ENCODE measurements at regions not wholly inside any gene's neighbourhood (a gene's known extent, or its start where the extent isn't known, plus 50 kb on each side); places are given as distances from the start of the nearest gene placed in this dataset.

DNA sequence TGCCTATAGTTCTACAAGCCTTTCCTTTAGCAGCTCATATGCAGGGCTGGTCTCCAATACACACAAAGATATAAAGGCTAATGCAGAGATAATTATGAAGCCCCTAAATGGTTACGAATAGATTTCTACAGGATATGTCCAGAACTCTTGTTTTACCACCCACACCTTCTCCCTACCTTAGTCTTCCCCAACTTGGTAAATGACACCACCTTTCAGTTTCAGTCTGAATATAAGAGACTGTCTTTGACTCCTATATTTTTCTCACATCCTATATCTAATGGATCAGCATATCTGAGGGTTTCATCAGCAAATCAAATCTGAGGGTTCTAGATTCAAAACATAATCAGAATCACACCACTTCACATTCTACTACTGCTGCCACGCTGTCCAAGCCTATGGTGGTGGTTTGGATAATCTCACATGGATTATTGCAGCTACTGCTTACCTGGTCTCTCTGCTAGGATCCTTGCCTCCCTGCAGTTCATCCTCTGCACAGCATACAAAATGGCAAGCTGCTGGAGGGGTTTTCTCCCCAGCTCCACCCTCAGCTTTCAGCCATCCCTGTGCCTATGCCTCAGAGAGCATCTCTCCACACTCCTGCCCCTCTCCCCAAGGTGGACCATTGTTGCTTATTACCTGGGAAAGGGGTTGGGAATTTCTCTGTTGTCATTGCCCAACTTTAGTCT, 178.0 kb upstream of the SPOPL start:
- H3K4me3 ChIP-seq (ENCODE audit: low read depth, low read length): no peak overlapping the region
- TF ChIP-seq, protein P1, sequence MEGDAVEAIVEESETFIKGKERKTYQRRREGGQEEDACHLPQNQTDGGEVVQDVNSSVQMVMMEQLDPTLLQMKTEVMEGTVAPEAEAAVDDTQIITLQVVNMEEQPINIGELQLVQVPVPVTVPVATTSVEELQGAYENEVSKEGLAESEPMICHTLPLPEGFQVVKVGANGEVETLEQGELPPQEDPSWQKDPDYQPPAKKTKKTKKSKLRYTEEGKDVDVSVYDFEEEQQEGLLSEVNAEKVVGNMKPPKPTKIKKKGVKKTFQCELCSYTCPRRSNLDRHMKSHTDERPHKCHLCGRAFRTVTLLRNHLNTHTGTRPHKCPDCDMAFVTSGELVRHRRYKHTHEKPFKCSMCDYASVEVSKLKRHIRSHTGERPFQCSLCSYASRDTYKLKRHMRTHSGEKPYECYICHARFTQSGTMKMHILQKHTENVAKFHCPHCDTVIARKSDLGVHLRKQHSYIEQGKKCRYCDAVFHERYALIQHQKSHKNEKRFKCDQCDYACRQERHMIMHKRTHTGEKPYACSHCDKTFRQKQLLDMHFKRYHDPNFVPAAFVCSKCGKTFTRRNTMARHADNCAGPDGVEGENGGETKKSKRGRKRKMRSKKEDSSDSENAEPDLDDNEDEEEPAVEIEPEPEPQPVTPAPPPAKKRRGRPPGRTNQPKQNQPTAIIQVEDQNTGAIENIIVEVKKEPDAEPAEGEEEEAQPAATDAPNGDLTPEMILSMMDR (IDR thresholded peaks at IDR 0.05; ENCODE audit: insufficient read depth, low read length, missing control alignments): no peak
- POLR2A ChIA-PET: no interaction called here
- CTCF ChIA-PET: no interaction called here
- no peak for DNase-seq (ENCODE audit: low read depth, low spot score)

DNA sequence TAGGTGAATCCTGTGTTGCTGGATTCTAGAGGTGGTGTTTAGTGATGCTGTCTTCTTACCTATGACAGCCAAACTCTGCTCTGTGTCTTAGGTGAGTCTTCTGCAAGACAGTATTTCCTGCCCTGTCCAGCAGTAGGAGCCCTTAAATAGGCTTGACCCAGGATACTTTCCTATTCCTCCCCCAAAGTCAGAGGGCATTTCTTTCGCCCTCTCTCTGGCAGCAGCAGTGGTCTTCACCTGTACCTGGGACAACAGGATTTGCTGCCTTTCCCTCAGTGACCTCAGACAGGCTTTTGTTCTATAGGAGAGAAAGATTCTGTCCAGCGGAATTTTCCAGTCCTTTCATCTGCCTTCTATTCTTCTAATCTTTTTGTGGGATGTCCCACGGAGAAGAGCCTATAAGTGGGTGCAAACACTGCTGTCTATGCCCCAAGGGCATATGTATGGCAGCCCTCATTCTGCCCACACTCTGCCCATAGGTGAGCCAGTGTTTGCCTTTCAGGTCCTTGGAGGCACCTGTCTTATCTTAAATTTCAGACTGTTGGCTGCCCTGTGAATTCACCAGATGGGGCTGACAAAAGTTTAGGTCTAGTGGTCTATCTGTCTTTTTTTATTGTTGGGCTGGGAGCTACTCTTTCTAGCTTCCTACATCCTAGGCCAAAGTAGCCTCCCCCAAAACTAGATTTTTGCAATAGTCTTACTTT, 177.3 kb upstream of the SPOPL start:
- CTCF ChIA-PET: no interaction called here
- no peak for DNase-seq (ENCODE audit: low read depth, low spot score)
- POLR2A ChIA-PET: no interaction called here

DNA sequence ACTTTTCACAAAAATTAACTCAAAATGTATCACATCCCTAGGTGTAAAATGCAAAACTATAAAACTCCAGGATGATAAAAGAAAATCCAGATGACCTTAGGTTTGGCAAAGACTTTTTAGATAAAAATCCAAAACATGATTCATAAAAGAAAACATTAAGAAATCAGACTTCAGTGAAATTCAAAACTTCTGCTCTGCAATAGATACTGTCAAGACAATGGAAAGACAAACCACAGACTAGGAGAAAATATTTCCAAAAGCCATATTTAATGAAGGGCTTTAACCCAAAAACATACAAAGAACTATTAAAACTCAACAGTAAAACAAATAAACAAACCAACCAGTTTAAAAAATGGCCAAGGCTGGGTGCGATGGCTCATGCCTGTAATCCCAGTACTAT, 173.6 kb upstream of the SPOPL start:
- TF ChIP-seq, protein P1 (IDR thresholded peaks at IDR 0.05; ENCODE audit: insufficient read depth, low read length, missing control alignments): no peak
- CTCF ChIA-PET: no interaction called here
- no peak overlapping the region for H3K4me3 ChIP-seq (ENCODE audit: low read depth, low read length)
- POLR2A ChIA-PET: no interaction called here
- no peak for DNase-seq (ENCODE audit: low read depth, low spot score)

More for the DNA sequence above, 177.3 kb upstream of the SPOPL start:
- TF ChIP-seq, protein P1 (IDR thresholded peaks at IDR 0.05; ENCODE audit: insufficient read depth, low read length, missing control alignments): no peak
- no peak overlapping the region for H3K4me3 ChIP-seq (ENCODE audit: low read depth, low read length)

DNA sequence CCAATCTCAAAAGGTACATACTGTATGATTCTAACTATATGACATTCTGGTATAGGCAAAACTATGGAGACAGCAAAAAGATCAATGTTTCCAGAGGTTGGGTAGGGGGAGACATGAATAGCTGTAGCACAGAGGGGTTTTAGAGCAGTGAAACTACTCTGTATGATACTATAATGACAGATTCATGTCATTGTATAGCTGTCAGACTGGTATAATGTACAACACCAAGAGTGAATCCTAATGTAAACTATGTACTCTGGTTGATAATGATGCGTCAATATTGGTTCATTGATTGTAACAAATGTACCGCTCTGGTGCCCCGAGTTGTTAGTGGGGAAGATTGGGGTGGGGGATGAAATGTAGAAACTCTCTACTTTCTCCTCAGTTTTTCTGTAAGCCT, 172.4 kb upstream of the SPOPL start:
- DNase-seq (ENCODE audit: low read depth, low spot score): no peak
- TF ChIP-seq, protein P1 (IDR thresholded peaks at IDR 0.05; ENCODE audit: insufficient read depth, low read length, missing control alignments): no peak
- H3K4me3 ChIP-seq (ENCODE audit: low read depth, low read length): no peak overlapping the region
- CTCF ChIA-PET: no interaction called here
- POLR2A ChIA-PET: no interaction called here

DNA sequence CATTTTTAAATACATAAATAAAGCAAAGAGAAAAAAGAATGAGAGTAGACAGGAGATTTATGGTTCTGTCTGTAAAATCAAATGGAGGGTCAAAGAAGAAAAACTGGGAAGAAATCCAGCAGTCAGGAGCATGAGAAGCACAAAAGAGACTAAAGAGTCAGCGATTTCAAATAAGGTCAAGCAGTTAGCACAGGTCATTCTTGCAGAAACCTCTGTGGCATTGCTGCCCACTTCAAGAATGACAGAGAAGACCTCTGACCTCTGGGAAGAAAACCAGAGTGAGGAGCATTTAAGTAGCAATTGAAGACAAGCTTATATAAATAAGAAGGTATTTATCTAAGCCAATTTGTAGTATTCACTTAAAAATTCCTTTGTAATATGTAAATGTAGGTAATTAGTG, 172.0 kb upstream of the SPOPL start:
- TF ChIP-seq, protein P1 (IDR thresholded peaks at IDR 0.05; ENCODE audit: insufficient read depth, low read length, missing control alignments): no peak
- POLR2A ChIA-PET: no interaction called here
- CTCF ChIA-PET: no interaction called here
- H3K4me3 ChIP-seq (ENCODE audit: low read depth, low read length): no peak overlapping the region
- DNase-seq (ENCODE audit: low read depth, low spot score): no peak

DNA sequence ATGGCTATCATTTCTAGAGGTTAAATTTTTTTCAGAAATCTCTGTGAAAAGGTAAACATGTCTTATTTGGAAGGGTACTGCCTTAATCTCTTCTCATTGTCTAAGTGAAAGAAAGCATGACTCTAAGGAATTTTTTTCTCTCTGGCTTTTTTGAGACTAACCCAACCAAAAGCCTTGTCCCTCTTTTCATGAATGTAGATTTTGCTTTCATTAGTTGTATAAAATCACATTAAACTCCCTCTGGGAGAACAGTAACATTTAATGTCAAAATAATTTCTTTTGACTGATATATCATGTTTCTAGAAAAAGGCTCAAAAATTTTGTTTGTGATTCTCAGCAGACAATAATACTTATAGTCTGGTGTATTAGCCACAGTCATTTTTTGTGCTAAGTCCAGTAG, 168.4 kb upstream of the SPOPL start:
- no peak for DNase-seq (ENCODE audit: low read depth, low spot score)
- ChIA-PET CTCF (no interaction called here), POLR2A (no interaction called here)
- TF ChIP-seq, protein P1 (IDR thresholded peaks at IDR 0.05; ENCODE audit: insufficient read depth, low read length, missing control alignments): no peak
- H3K4me3 ChIP-seq (ENCODE audit: low read depth, low read length): no peak overlapping the region
